HEK293T (cell line): ENCODE measurements at regions not wholly inside any gene's neighbourhood (a gene's known extent, or its start where the extent isn't known, plus 50 kb on each side); places are given as distances from the start of the nearest gene placed in this dataset.

Source experiments
- CTCF ChIA-PET: fragments of 350-600 bp; formaldehyde crosslinking; extraction: SDS; loops from one replicate; lab custom pipeline; 2021; ENCODE audit warnings: antibody characterized with exemption, inconsistent platforms; lab: Yijun Ruan, JAX
- POLR2A ChIA-PET: fragments of 350-600 bp; formaldehyde crosslinking; extraction: SDS; loops from one replicate; lab custom pipeline; 2020; ENCODE audit warnings: antibody characterized with exemption, inconsistent platforms; lab: Yijun Ruan, JAX
- DNase-seq: peaks from one replicate; pipeline ENCODE4 v3.0.0; 2012; ENCODE audit warnings: mixed read lengths; ENCODE audit errors: extremely low spot score
- ARNT ChIP-seq: fragments of 450-650 bp; IDR thresholded peaks from 2 replicates; pipeline ENCODE4 v1.6.1; 2017; ENCODE audit warnings: mild to moderate bottlenecking
- BHLHE40 ChIP-seq: fragments of 450-650 bp; IDR thresholded peaks from 2 replicates; pipeline ENCODE4 v1.6.1; 2016; ENCODE audit warnings: mild to moderate bottlenecking, moderate library complexity, borderline replicate concordance
- CTBP1 ChIP-seq: fragments of 450-650 bp; IDR thresholded peaks from 2 replicates; pipeline ENCODE4 v1.6.1; 2016; ENCODE audit warnings: borderline replicate concordance
- ELF4 ChIP-seq: fragments of 450-650 bp; IDR thresholded peaks from 2 replicates; pipeline ENCODE4 v1.6.1; 2017; ENCODE audit warnings: antibody characterized with exemption
- FOXA1 ChIP-seq: fragments of 450-650 bp; IDR thresholded peaks from 2 replicates; pipeline ENCODE4 v1.6.1; 2016; ENCODE audit warnings: mild to moderate bottlenecking
- FOXK2 ChIP-seq: fragments of 450-650 bp; IDR thresholded peaks from 2 replicates; pipeline ENCODE4 v1.6.1; 2016; ENCODE audit warnings: mild to moderate bottlenecking
- FOXM1 ChIP-seq: fragments of 450-650 bp; IDR thresholded peaks from 2 replicates; pipeline ENCODE4 v1.6.1; 2017; ENCODE audit warnings: mild to moderate bottlenecking, borderline replicate concordance
- HDGF ChIP-seq: fragments of 450-650 bp; IDR thresholded peaks from 2 replicates; pipeline ENCODE4 v1.6.1; 2017; ENCODE audit warnings: antibody characterized with exemption, borderline replicate concordance
- L3MBTL2 ChIP-seq: fragments of 450-650 bp; conservative IDR thresholded peaks from 2 replicates; pipeline ENCODE4 v1.6.1; 2016; ENCODE audit warnings: mild to moderate bottlenecking
- LEF1 ChIP-seq: fragments of 450-650 bp; IDR thresholded peaks from 2 replicates; pipeline ENCODE4 v1.6.1; 2017; ENCODE audit warnings: mild to moderate bottlenecking, borderline replicate concordance
- NFRKB ChIP-seq: fragments of 450-650 bp; IDR thresholded peaks from 2 replicates; pipeline ENCODE4 v1.6.1; 2016; ENCODE audit warnings: mild to moderate bottlenecking, moderate library complexity
- PKNOX1 ChIP-seq: fragments of 450-650 bp; IDR thresholded peaks from 2 replicates; pipeline ENCODE4 v1.6.1; 2016
- SP1 ChIP-seq: fragments of 450-650 bp; IDR thresholded peaks from 2 replicates; pipeline ENCODE4 v1.6.1; 2017
- SUZ12 ChIP-seq: fragments of 450-650 bp; IDR thresholded peaks from 2 replicates; pipeline ENCODE4 v1.6.1; 2016; ENCODE audit warnings: mild to moderate bottlenecking
- TARDBP ChIP-seq: fragments of 450-650 bp; IDR thresholded peaks from 2 replicates; pipeline ENCODE4 v1.6.1; 2016
- ZNF384 ChIP-seq: fragments of 450-650 bp; IDR thresholded peaks from 2 replicates; pipeline ENCODE4 v1.6.1; 2016

DNA sequence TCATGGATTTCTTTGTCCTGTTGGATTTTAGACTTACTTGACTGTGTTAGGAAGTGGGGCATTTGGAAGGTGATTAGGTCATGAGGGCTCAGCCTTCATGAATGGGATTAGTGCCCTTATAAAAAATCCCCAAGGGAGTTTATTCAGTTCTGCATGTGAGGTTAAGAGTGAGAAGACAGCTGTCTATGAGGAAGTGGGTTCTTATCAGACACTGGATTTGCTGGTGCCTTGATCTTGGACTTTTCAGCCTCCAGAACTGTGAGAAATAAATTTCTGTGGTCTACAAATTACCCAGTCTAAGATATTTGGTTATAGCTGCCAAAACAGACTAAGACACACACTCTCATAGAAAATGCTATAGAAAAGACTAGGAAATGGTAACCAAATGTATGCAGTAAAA, 724.7 kb upstream of the FZD8 start:
- ChIA-PET POLR2A (no interaction called here), CTCF (no interaction called here)
- no peak for TF ChIP-seq FOXK2
- no peak for TF ChIP-seq FOXA1
- no peak for TF ChIP-seq PKNOX1
- TF ChIP-seq TARDBP: no peak
- no peak for TF ChIP-seq SUZ12
- no peak for TF ChIP-seq LEF1
- no peak for DNase-seq

GRCh38 chr10:36366065-36366464, 724.0 kb upstream of the FZD8 start:
- ChIA-PET CTCF (no interaction called here), POLR2A (no interaction called here)
- TF ChIP-seq FOXK2 (no peak), SUZ12 (no peak), HDGF (no peak), CTBP1 (no peak), ELF4 (no peak), FOXA1 (no peak), NFRKB (no peak), TARDBP (no peak), ARNT (no peak), FOXM1 (no peak), SP1 (no peak), ZNF384 (no peak), L3MBTL2 (no peak)
- DNase-seq: no peak

GRCh38 chr10:36362257-36362656, 720.2 kb upstream of the FZD8 start:
- no peak for TF ChIP-seq SP1
- no peak for TF ChIP-seq FOXM1
- no peak for TF ChIP-seq SUZ12
- TF ChIP-seq FOXA1: no peak
- no peak for TF ChIP-seq NFRKB
- TF ChIP-seq LEF1: no peak
- no peak for TF ChIP-seq ELF4
- no peak for TF ChIP-seq TARDBP
- no peak for TF ChIP-seq L3MBTL2
- TF ChIP-seq FOXK2: no peak
- no peak for TF ChIP-seq ZNF384
- TF ChIP-seq HDGF: no peak
- TF ChIP-seq PKNOX1: no peak
- DNase-seq: no peak
- ChIA-PET POLR2A (no interaction called here), CTCF (interaction anchor here (0.6 kb wide), 1 partner anchor 13 kb away, joined by 3 read pairs; no protein-coding TSS in a partner anchor)

GRCh38 chr10:36358736-36359135, 716.6 kb upstream of the FZD8 start:
- TF ChIP-seq LEF1: no peak
- TF ChIP-seq ZNF384: no peak
- no peak for TF ChIP-seq L3MBTL2
- no peak for TF ChIP-seq ELF4
- TF ChIP-seq SUZ12: no peak
- no peak for TF ChIP-seq BHLHE40
- no peak for TF ChIP-seq FOXK2
- TF ChIP-seq ARNT: no peak
- no peak for TF ChIP-seq TARDBP
- TF ChIP-seq FOXM1: no peak
- no peak for TF ChIP-seq CTBP1
- TF ChIP-seq HDGF: no peak
- TF ChIP-seq PKNOX1: no peak
- no peak for TF ChIP-seq FOXA1
- no peak for TF ChIP-seq NFRKB
- no peak for TF ChIP-seq SP1
- no peak for DNase-seq
- ChIA-PET CTCF (no interaction called here), POLR2A (no interaction called here)

- no peak for TF ChIP-seq FOXA1
- TF ChIP-seq PKNOX1: no peak
- TF ChIP-seq BHLHE40: no peak
- no peak for TF ChIP-seq CTBP1
- TF ChIP-seq SP1: no peak
- TF ChIP-seq FOXK2: no peak
- TF ChIP-seq FOXM1: no peak
- no peak for TF ChIP-seq L3MBTL2
- TF ChIP-seq NFRKB: no peak
- no peak for TF ChIP-seq LEF1
- no peak for TF ChIP-seq ARNT
- no peak for TF ChIP-seq TARDBP
- no peak for TF ChIP-seq ELF4
- no peak for TF ChIP-seq ZNF384
- TF ChIP-seq SUZ12: no peak
- POLR2A ChIA-PET: no interaction called here
- CTCF ChIA-PET: interaction anchor here (0.7 kb wide), 1 partner anchor 11 kb away, joined by 3 read pairs; no protein-coding TSS in a partner anchor
- DNase-seq: no peak
Observed at GRCh38 chr10:36354633-36355032, 712.5 kb upstream of the FZD8 start.

DNA sequence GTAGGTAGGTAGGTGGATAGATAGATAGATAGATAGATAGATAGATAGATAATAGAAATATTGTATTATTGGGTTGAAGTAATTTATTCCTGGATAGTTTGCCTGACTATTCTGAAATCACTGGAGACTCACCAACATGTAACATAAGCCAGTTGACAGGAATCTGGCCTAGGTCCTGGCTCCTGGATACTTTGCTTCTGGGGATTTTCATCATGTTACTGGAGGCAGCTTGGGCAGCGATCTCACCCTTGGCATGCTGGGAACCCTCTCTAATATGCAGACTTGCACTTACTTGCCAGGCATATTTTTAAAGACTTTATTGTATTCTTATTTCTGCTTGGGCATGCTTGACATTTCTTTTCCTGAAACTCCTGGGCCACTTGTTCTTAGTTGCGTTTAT, 709.1 kb upstream of the FZD8 start:
- DNase-seq: no peak
- ChIA-PET POLR2A (no interaction called here), CTCF (no interaction called here)
- TF ChIP-seq NFRKB (no peak), LEF1 (no peak), ARNT (no peak), L3MBTL2 (no peak), ELF4 (no peak), SUZ12 (no peak), CTBP1 (no peak), PKNOX1 (no peak), ZNF384 (no peak), TARDBP (no peak), FOXK2 (no peak), HDGF (no peak), FOXM1 (no peak), FOXA1 (no peak), SP1 (no peak)
